K562 (cell line): ENCODE measurements at regions not wholly inside any gene's neighbourhood (a gene's known extent, or its start where the extent isn't known, plus 50 kb on each side); places are given as distances from the start of the nearest gene placed in this dataset.
"Not testable (repeated sequence)": the region's sequence is repeated elsewhere in the genome, so short reads cannot be mapped to it uniquely, and the experiment has no call there.

Experiments
- ATAC-seq: fragments of 200-7000 bp; cut with Tn5 transposase; 3 replicates; pipeline ENCODE4 v1.9.1; 2020; ENCODE audit warnings: moderate library complexity
- BruUV-seq: library from RNA; stranded (reverse); fragments of 400-500 nt; replicated peaks from 2 replicates; lab custom pipeline; 2021; lab: Mats Ljungman, UMichigan
- CTCF ChIA-PET: fragments of 300-600 bp; formaldehyde crosslinking; extraction: SDS; loops from one replicate; lab custom pipeline; 2021; ENCODE audit warnings: low intra/inter-chr PET ratio; lab: Yijun Ruan, JAX
- POLR2A ChIA-PET: fragments of 300-600, 350-650 bp; sonication (Branson Sonifier 250); formaldehyde crosslinking; extraction: SDS; loops from one replicate; lab custom pipeline; 2021; ENCODE audit warnings: antibody characterized with exemption, inconsistent platforms; lab: Yijun Ruan, JAX
- DNase-seq, 4 experiments: peaks; one replicate each; pipeline versions ENCODE4 v3.0.0 to v3.0.0-alpha.2; 2011 to 2018; ENCODE audit warnings: low spot score in 3 of 4, mixed read lengths in 3 of 4; ENCODE audit errors: extremely low read depth in 1 of 4
- FAIRE-seq: peaks from 2 replicates; lab custom pipeline; 2011; peaks lifted over from hg19 to GRCh38; lab: Jason Lieb, UNC
- H2AFZ ChIP-seq: 2 replicates; pipeline ENCODE4 v1.6.0; 2011; ENCODE audit warnings: low read depth, low read length, control low read depth, inconsistent platforms
- H3K27ac ChIP-seq: fragments of 200-600 bp; 3 replicates; pipeline ENCODE4 v1.8.0; 2011; ENCODE audit warnings: low read depth, mild to moderate bottlenecking, control low read depth, inconsistent platforms, low read length, moderate library complexity, mixed read lengths; ENCODE audit errors: extremely low read depth
- H3K27me3 ChIP-seq, 2 experiments: fragments of 300-600 bp in 1 of 2; 2 replicates in 1 of 2; 3 replicates in 1 of 2; pipeline versions ENCODE4 v1.6.0 to v1.8.0; 2011; ENCODE audit warnings: inconsistent platforms in 2 of 2, low read length in 2 of 2, mild to moderate bottlenecking in 1 of 2, mixed read lengths in 1 of 2, moderate library complexity in 1 of 2; ENCODE audit not compliant: control insufficient read depth in 2 of 2, insufficient read depth in 2 of 2
- H3K36me3 ChIP-seq: fragments of 300-600 bp; 3 replicates; pipeline ENCODE4 v1.8.0; 2011; ENCODE audit warnings: mild to moderate bottlenecking, low read length, inconsistent platforms; ENCODE audit not compliant: control insufficient read depth, insufficient read depth
- H3K4me1 ChIP-seq, 2 experiments: fragments of 200-600 bp in 1 of 2; replicated peaks in 1 of 2; 2 replicates in 1 of 2; 3 replicates in 1 of 2; pipeline versions ENCODE4 v1.5.1 to v1.8.0; 2011; ENCODE audit warnings: inconsistent platforms in 2 of 2, low read length in 2 of 2, mild to moderate bottlenecking in 1 of 2, mixed read lengths in 1 of 2, moderate library complexity in 1 of 2; ENCODE audit not compliant: control insufficient read depth in 2 of 2, insufficient read depth in 2 of 2
- H3K4me2 ChIP-seq: 2 replicates; pipeline ENCODE4 v1.6.1; 2011; ENCODE audit warnings: low read length, control low read depth, inconsistent platforms, mixed read lengths; ENCODE audit not compliant: insufficient read depth
- H3K4me3 ChIP-seq: fragments of 200-600 bp; sonication (generic), shearing (Covaris generic); 2 replicates; pipeline ENCODE4 v1.5.1; 2016; ENCODE audit warnings: control low read depth, inconsistent platforms
- H3K79me2 ChIP-seq: fragments of 200-600 bp; 3 replicates; pipeline ENCODE4 v1.8.0; 2011; ENCODE audit warnings: low read length, inconsistent platforms; ENCODE audit not compliant: control insufficient read depth, insufficient read depth
- H3K9ac ChIP-seq, 2 experiments: 2 replicates each; pipeline versions ENCODE4 v1.6.0 to v1.6.1; 2011; ENCODE audit warnings: low read depth in 2 of 2, low read length in 2 of 2, control low read depth in 1 of 2, inconsistent platforms in 1 of 2, mild to moderate bottlenecking in 1 of 2, mixed read lengths in 1 of 2; ENCODE audit not compliant: insufficient read depth in 1 of 2
- H3K9me1 ChIP-seq: one replicate; pipeline ENCODE4 v1.6.0; 2011; ENCODE audit warnings: inconsistent platforms, mild to moderate bottlenecking, low read length, moderate library complexity; ENCODE audit not compliant: control insufficient read depth, insufficient read depth
- H3K9me3 ChIP-seq: replicated peaks from 2 replicates; pipeline ENCODE4 v1.5.1; 2011; ENCODE audit warnings: low read depth, low read length, inconsistent platforms; ENCODE audit not compliant: control insufficient read depth, insufficient read depth
- H4K20me1 ChIP-seq: replicated peaks from 2 replicates; pipeline ENCODE4 v1.6.1; 2011; ENCODE audit warnings: low read length, inconsistent platforms, mixed read lengths; ENCODE audit not compliant: control insufficient read depth, insufficient read depth
- DIDO1 ChIP-seq: fragments of 450-650 bp; IDR thresholded peaks from 2 replicates; pipeline ENCODE4 v1.6.1; 2016; ENCODE audit warnings: low read depth, missing biosample characterization, missing genetic modification characterization
- NBN ChIP-seq: fragments of 450-650 bp; IDR thresholded peaks from 2 replicates; pipeline ENCODE4 v1.6.1; 2016; ENCODE audit warnings: low read depth, mild to moderate bottlenecking
- NFYB ChIP-seq: IDR thresholded peaks from 2 replicates; pipeline ENCODE4 v1.6.1; 2011; ENCODE audit warnings: mild to moderate bottlenecking, moderate library complexity; ENCODE audit not compliant: insufficient read length; ENCODE audit errors: extremely low read depth
- POLR2AphosphoS2 ChIP-seq: IDR thresholded peaks from 2 replicates; pipeline ENCODE4 v1.6.1; 2012; ENCODE audit warnings: low read length, improper control_type of control experiment
- RAD51 ChIP-seq: fragments of 450-650 bp; IDR thresholded peaks from 2 replicates; pipeline ENCODE4 v1.7.1; 2016; ENCODE audit warnings: low read depth, mild to moderate bottlenecking, borderline replicate concordance
- RBM25 ChIP-seq: fragments of 200-400 bp; formaldehyde crosslinking; IDR thresholded peaks from 2 replicates; pipeline ENCODE4 v1.6.1; 2018; ENCODE audit warnings: low read length, low read depth, moderate library complexity; ENCODE audit not compliant: severe bottlenecking
- SRF ChIP-seq, 2 experiments: fragments of 250-450, 450-650 bp in 1 of 2; sonication (Bioruptor Pico) in 1 of 2; sonication (generic) in 1 of 2; formaldehyde crosslinking; IDR thresholded peaks; 2 replicates each; pipeline versions ENCODE4 v1.5.0 to v1.5.1; 2020 to 2022; ENCODE audit warnings: mild to moderate bottlenecking in 1 of 2, missing genetic modification reagents in 1 of 2
- ZNF134 ChIP-seq: fragments of 250-450 bp; sonication (Bioruptor Pico); conservative IDR thresholded peaks from 2 replicates; pipeline ENCODE4 v1.4.0; 2020
- ZNF146 ChIP-seq: IDR thresholded peaks from one replicate; pipeline ENCODE4 v1.6.1; 2018; ENCODE audit warnings: missing compliant biosample characterization; ENCODE audit not compliant: unreplicated experiment
- ZNF217 ChIP-seq: sonication (generic); formaldehyde crosslinking; IDR thresholded peaks from 2 replicates; pipeline ENCODE4 v1.8.0; 2022; ENCODE audit warnings: mild to moderate bottlenecking, missing genetic modification reagents
- ZNF830 ChIP-seq: fragments of 250-450 bp; sonication (Bioruptor Pico); IDR thresholded peaks from 2 replicates; pipeline ENCODE4 v1.5.0; 2021; ENCODE audit warnings: mild to moderate bottlenecking
- WGBS: fragments of 100-300 bp; shearing (Covaris generic); methylation state at CpG from one replicate; pipeline ENCODE4 v1.1.6; 2016; ENCODE audit warnings: low coverage, mixed read lengths; ENCODE audit not compliant: insufficient coverage; ENCODE audit errors: missing lambda C conversion rate; 5-methylcytosine and 5-hydroxymethylcytosine counted together
- in situ Hi-C: fragments of 300-500 bp; cut with MboI; formaldehyde crosslinking; loops from 4 replicates; pipeline ENCODE4 v1.15.0; 2018; ENCODE audit warnings: inconsistent platforms, mixed read lengths
- intact Hi-C: fragments of 100-400 bp; cut with micrococcal nuclease; formaldehyde crosslinking; loops from 2 replicates; pipeline ENCODE4 v1.14.2; 2022
- TF ChIP-seq, protein P1 (sequence below): sonication (generic); formaldehyde crosslinking; IDR thresholded peaks from 2 replicates; pipeline ENCODE4 v1.8.0; 2022; ENCODE audit warnings: mild to moderate bottlenecking, missing genetic modification reagents

DNA sequence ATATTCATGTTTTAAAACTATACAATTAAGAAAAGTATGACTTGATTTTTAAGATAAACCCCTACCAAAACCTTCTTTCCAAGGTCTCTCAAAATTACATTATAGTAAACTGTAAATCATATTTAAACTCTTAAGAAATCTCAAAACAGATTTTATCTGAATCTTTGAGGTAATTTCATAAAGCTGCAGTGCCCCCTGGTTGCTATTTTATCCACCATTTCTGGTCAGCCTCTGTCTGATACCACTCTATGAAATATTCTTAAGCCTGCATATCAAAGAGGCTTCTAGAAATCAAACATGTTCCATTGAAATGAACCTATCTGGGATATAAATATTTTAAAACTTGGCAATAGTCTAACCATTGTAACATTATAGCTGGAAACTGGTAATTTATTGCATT, 317.3 kb downstream of the COL11A1 start:
- POLR2A ChIA-PET, result no interaction called here
- no peak for ATAC-seq

GRCh38 chr1:102789951-102790350, 318.4 kb downstream of the COL11A1 start:
- H3K9ac ChIP-seq, BruUV-seq, intact Hi-C loops, H3K4me2 ChIP-seq, CTCF ChIA-PET, H4K20me1 ChIP-seq, H3K4me1 ChIP-seq, DNase-seq, H3K4me3 ChIP-seq, H3K27ac ChIP-seq, H3K9me3 ChIP-seq, FAIRE-seq, H3K27me3 ChIP-seq, H3K9me1 ChIP-seq, H3K36me3 ChIP-seq, H3K79me2 ChIP-seq, ATAC-seq, in situ Hi-C loops, POLR2A ChIA-PET, H2AFZ ChIP-seq: not testable (repeated sequence)
- 0% methylated on average over 2 of the region's 2 CpGs for WGBS

More for the DNA sequence above, 317.3 kb downstream of the COL11A1 start:
- TF ChIP-seq ZNF134 (CRISPR knock-in tag) (no peak), NFYB (no peak), DIDO1 (no peak), ZNF830 (CRISPR knock-in tag) (no peak), NBN (no peak), SRF (CRISPR knock-in tag; IDR thresholded peaks at IDR 0.05) (no peak), ZNF146 (CRISPR knock-in tag) (no peak), RAD51 (no peak), RBM25 (no peak), ZNF217 (CRISPR knock-in tag) (no peak), POLR2AphosphoS2 (no peak)
- TF ChIP-seq, protein P1, sequence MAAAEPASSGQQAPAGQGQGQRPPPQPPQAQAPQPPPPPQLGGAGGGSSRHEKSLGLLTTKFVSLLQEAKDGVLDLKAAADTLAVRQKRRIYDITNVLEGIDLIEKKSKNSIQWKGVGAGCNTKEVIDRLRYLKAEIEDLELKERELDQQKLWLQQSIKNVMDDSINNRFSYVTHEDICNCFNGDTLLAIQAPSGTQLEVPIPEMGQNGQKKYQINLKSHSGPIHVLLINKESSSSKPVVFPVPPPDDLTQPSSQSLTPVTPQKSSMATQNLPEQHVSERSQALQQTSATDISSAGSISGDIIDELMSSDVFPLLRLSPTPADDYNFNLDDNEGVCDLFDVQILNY (CRISPR knock-in tag), result no peak
- intact Hi-C loops (no loop called here), in situ Hi-C loops (no loop called here)
- Histone ChIP-seq H4K20me1 (no peaks in the 10 kb centered on the region), H3K4me2 (no peak overlapping the region), H3K4me1 (no peaks in the 10 kb centered on the region), H3K9me3 (no peaks in the 10 kb centered on the region), H2AFZ (no peak overlapping the region), H3K4me3 (no peak overlapping the region), H3K9me1 (no peaks in the 10 kb centered on the region), H3K36me3 (no peaks in the 10 kb centered on the region), H3K9ac (no peak overlapping the region), H3K79me2 (no peaks in the 10 kb centered on the region), H3K27ac (no peak overlapping the region), H3K27me3 (no peaks in the 10 kb centered on the region)
- no TSS peak for BruUV-seq
- no peak for FAIRE-seq
- DNase-seq, result no peak
- CTCF ChIA-PET, result interaction anchor here (0.5 kb wide), 1 partner anchor 1050 kb away, joined by 3 read pairs; no protein-coding TSS in a partner anchor
